Neural progenitor cell (in vitro differentiated cells): ENCODE measurements at regions not wholly inside any gene's neighbourhood (a gene's known extent, or its start where the extent isn't known, plus 50 kb on each side); places are given as distances from the start of the nearest gene placed in this dataset.

Experiments
- DNase-seq: peaks from one replicate; pipeline ENCODE4 v3.0.0-alpha.2; 2016; ENCODE audit warnings: low spot score
- H2AFZ ChIP-seq: fragments of 200-600 bp; sonication (generic); replicated peaks from 2 replicates; pipeline ENCODE4 v1.6.1; 2016; ENCODE audit warnings: antibody characterized with exemption
- H3F3A ChIP-seq: fragments of 200-600 bp; sonication (generic); 2 replicates; pipeline ENCODE4 v1.6.1; 2016; ENCODE audit warnings: antibody characterized with exemption, low read depth
- H3K27ac ChIP-seq: fragments of 200-600 bp; sonication (generic); 2 replicates; pipeline ENCODE4 v1.5.1; 2016; ENCODE audit warnings: mild to moderate bottlenecking
- H3K27me3 ChIP-seq: fragments of 200-600 bp; sonication (generic); 2 replicates; pipeline ENCODE4 v1.6.1; 2016; ENCODE audit warnings: mild to moderate bottlenecking, moderate library complexity
- H3K36me3 ChIP-seq: fragments of 200-600 bp; sonication (generic); 2 replicates; pipeline ENCODE4 v1.5.1; 2016
- H3K4me1 ChIP-seq: fragments of 200-600 bp; sonication (generic); 2 replicates; pipeline ENCODE4 v1.6.1; 2016; ENCODE audit warnings: mixed run types
- H3K4me2 ChIP-seq: fragments of 200-600 bp; sonication (generic); 2 replicates; pipeline ENCODE4 v1.6.1; 2016
- H3K4me3 ChIP-seq: fragments of 200-600 bp; sonication (generic); 2 replicates; pipeline ENCODE4 v1.5.1; 2016
- H3K79me2 ChIP-seq: fragments of 200-600 bp; sonication (generic); 2 replicates; pipeline ENCODE4 v1.6.1; 2016; ENCODE audit warnings: low read depth
- H3K9ac ChIP-seq: fragments of 200-600 bp; sonication (generic); 2 replicates; pipeline ENCODE4 v1.6.1; 2016
- H3K9me3 ChIP-seq: fragments of 200-600 bp; sonication (generic); 2 replicates; pipeline ENCODE4 v1.5.1; 2016; ENCODE audit warnings: low read depth
- H4K20me1 ChIP-seq: fragments of 200-600 bp; sonication (generic); 2 replicates; pipeline ENCODE4 v1.6.1; 2016; ENCODE audit warnings: low read depth
- H3K27ac Mint-ChIP-seq: 3 replicates; pipeline ENCODE4 v1.8.0; 2021; ENCODE audit warnings: mixed read lengths
- H3K27me3 Mint-ChIP-seq: 2 replicates; pipeline ENCODE4 v1.8.0; 2022; ENCODE audit warnings: low read depth, mild to moderate bottlenecking, inconsistent platforms, moderate library complexity, mixed read lengths; ENCODE audit not compliant: insufficient read depth
- H3K36me3 Mint-ChIP-seq: 3 replicates; pipeline ENCODE4 v1.8.0; 2021; ENCODE audit warnings: mixed read lengths
- H3K4me1 Mint-ChIP-seq: 3 replicates; pipeline ENCODE4 v1.8.0; 2021; ENCODE audit warnings: mixed read lengths
- H3K4me3 Mint-ChIP-seq: 3 replicates; pipeline ENCODE4 v1.8.0; 2021; ENCODE audit warnings: mild to moderate bottlenecking, moderate library complexity, mixed read lengths
- H3K9me3 Mint-ChIP-seq: 3 replicates; pipeline ENCODE4 v1.8.0; 2020; ENCODE audit warnings: mixed read lengths
- EZH2 ChIP-seq: fragments of 200-600 bp; sonication (generic); IDR thresholded peaks from 2 replicates; pipeline ENCODE4 v1.6.1; 2017; ENCODE audit warnings: antibody characterized with exemption, mild to moderate bottlenecking, moderate library complexity
- EZH2phosphoT487 ChIP-seq: fragments of 200-600 bp; sonication (generic); IDR thresholded peaks from 2 replicates; pipeline ENCODE4 v1.6.1; 2017; ENCODE audit warnings: antibody characterized with exemption
- TF ChIP-seq, protein P1 (sequence below): fragments of 200-600 bp; sonication (generic); IDR thresholded peaks from 2 replicates; pipeline ENCODE4 v1.5.1; 2017; ENCODE audit warnings: antibody characterized with exemption, mild to moderate bottlenecking

DNA sequence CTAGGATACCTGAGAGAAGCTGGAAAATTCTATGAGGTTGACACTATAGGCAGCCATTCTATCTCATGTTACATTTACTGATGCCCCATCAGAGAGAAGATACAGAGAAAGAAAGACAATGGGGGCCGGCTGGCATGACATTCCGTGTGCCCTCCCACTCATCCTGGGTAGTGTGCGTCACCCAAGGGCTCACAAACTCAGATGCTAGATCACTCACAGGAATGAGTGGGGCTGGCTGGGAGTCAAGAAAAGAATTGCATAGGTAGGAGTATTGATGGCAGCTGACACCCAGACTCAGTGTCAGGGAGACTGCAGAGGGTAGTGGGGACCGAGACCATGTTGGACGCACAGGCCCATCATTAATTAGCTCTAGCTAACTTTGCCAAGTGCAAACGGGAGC lies 1113.5 kb upstream of the AUTS2 start:
- H3K36me3 Mint-ChIP-seq = no peaks in the 10 kb centered on the region
- no peak overlapping the region for H3K27ac Mint-ChIP-seq
- DNase-seq = no peak
- TF ChIP-seq EZH2phosphoT487 (no peak), EZH2 (no peak)
- TF ChIP-seq, protein P1, sequence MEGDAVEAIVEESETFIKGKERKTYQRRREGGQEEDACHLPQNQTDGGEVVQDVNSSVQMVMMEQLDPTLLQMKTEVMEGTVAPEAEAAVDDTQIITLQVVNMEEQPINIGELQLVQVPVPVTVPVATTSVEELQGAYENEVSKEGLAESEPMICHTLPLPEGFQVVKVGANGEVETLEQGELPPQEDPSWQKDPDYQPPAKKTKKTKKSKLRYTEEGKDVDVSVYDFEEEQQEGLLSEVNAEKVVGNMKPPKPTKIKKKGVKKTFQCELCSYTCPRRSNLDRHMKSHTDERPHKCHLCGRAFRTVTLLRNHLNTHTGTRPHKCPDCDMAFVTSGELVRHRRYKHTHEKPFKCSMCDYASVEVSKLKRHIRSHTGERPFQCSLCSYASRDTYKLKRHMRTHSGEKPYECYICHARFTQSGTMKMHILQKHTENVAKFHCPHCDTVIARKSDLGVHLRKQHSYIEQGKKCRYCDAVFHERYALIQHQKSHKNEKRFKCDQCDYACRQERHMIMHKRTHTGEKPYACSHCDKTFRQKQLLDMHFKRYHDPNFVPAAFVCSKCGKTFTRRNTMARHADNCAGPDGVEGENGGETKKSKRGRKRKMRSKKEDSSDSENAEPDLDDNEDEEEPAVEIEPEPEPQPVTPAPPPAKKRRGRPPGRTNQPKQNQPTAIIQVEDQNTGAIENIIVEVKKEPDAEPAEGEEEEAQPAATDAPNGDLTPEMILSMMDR = no peak
- no peaks in the 10 kb centered on the region for H3K9me3 Mint-ChIP-seq
- Histone ChIP-seq H3K9me3 (no peaks in the 10 kb centered on the region), H4K20me1 (no peaks in the 10 kb centered on the region), H3K79me2 (no peaks in the 10 kb centered on the region), H3K9ac (no peak overlapping the region), H3K4me1 (peaks cover 4% of the 10 kb centered on the region), H3K36me3 (no peaks in the 10 kb centered on the region), H3F3A (no peaks in the 10 kb centered on the region), H3K4me3 (no peak overlapping the region), H3K27ac (no peak overlapping the region), H2AFZ (no peak overlapping the region), H3K4me2 (no peak overlapping the region), H3K27me3 (no peaks in the 10 kb centered on the region)
- no peaks in the 10 kb centered on the region for H3K4me1 Mint-ChIP-seq
- no peak overlapping the region for H3K4me3 Mint-ChIP-seq
- H3K27me3 Mint-ChIP-seq = peaks cover 8% of the 10 kb centered on the region

DNA sequence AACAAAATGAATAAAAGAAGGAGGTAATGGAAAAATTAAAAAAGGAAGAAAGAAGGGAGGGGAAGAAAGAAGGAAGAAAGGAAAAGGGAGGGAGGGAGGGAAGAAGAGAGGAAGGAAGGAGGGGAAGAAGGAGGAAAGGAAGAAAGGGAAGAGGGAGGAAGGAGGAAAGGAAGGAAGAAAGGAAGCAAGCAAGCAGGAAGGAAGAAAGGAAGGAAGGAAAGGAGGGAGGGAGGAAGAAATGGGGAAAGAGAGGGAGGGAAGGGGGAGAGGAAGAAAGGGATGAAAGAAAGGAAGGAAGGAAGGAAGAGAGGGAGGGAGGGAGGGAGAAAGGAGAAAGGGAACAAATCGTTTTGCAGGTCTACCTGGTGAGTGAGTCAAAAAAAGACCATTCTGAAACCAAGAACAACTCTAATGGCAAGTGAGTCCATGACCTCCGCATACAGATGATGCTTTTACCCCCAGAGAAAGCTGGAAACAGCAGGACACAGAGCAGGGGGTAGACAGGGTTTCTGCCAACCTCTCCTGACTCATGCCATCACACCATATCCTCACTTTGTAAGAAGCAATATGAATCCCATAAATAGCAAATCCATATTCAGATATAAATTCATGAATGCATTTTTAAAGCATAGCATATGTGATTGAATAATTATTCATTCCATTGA lies 1112.9 kb upstream of the AUTS2 start:
- Mint-ChIP-seq H3K4me3 (no peak overlapping the region), H3K27ac (no peak overlapping the region), H3K27me3 (peaks cover 8% of the 10 kb centered on the region), H3K36me3 (no peaks in the 10 kb centered on the region), H3K4me1 (no peaks in the 10 kb centered on the region), H3K9me3 (no peaks in the 10 kb centered on the region)
- TF ChIP-seq EZH2 (no peak), EZH2phosphoT487 (no peak)
- TF ChIP-seq, protein P1 = no peak
- H3K27ac ChIP-seq = no peak overlapping the region
- H3K4me2 ChIP-seq = no peak overlapping the region
- H3K9ac ChIP-seq = no peak overlapping the region
- no peaks in the 10 kb centered on the region for H3F3A ChIP-seq
- H2AFZ ChIP-seq = no peak overlapping the region
- H3K9me3 ChIP-seq = no peaks in the 10 kb centered on the region
- H3K27me3 ChIP-seq = no peaks in the 10 kb centered on the region
- peaks cover 4% of the 10 kb centered on the region for H3K4me1 ChIP-seq
- H3K4me3 ChIP-seq = no peak overlapping the region
- H3K79me2 ChIP-seq = no peaks in the 10 kb centered on the region
- no peaks in the 10 kb centered on the region for H4K20me1 ChIP-seq
- DNase-seq = no peak
- no peaks in the 10 kb centered on the region for H3K36me3 ChIP-seq

DNA sequence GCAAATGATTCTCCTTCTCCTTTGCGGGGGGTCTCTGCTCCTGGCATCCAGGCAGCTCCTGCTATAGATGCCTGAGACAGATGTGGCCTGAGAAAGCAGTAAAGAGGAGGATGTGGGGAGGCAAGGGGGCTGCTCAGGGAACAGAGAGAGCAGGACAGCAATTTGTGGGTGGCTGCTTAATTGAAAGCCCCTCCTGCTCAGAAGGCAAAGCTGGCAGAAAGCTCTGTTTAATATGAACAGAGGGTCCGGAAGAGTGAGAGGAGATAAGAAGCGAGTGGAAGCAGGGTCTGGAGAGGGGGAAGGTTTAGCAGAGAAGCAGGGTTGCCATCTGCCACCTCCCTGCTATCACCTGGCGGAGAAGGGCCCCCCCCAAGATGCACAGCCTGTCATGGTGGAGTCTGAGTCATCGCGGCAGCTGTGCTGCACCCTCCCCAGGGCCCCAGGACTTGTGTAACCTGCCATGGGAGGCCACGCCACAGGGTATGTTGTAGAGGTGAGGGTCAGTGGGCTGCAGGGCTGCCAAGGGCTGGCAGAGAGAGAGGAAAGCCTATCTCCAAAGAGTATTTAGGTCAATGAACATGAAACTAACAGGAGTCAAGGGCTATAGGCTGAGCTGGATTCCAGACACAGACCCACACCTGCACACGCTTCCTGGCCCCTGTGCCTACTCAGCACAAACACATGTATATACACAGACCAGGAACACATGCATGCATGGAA lies 1109.8 kb upstream of the AUTS2 start:
- Histone ChIP-seq H3F3A (no peaks in the 10 kb centered on the region), H3K4me3 (no peak overlapping the region), H3K9me3 (no peaks in the 10 kb centered on the region), H2AFZ (no peak overlapping the region), H3K36me3 (no peaks in the 10 kb centered on the region), H3K27me3 (no peaks in the 10 kb centered on the region), H3K4me1 (no peaks in the 10 kb centered on the region), H3K79me2 (no peaks in the 10 kb centered on the region), H3K4me2 (no peak overlapping the region), H3K27ac (no peak overlapping the region), H4K20me1 (no peaks in the 10 kb centered on the region), H3K9ac (no peak overlapping the region)
- Mint-ChIP-seq H3K27ac (peak overlapping the region; percentile 62), H3K36me3 (no peaks in the 10 kb centered on the region), H3K27me3 (peaks cover 8% of the 10 kb centered on the region), H3K4me1 (no peaks in the 10 kb centered on the region), H3K9me3 (peaks cover 2% of the 10 kb centered on the region), H3K4me3 (no peak overlapping the region)
- TF ChIP-seq EZH2phosphoT487 (no peak), EZH2 (no peak)
- TF ChIP-seq, protein P1 = no peak
- no peak for DNase-seq
